ENCODE measurements at regions not wholly inside any gene's neighbourhood (a gene's known extent, or its start where the extent isn't known, plus 50 kb on each side); places are given as distances from the start of the nearest gene placed in this dataset.

- TF ChIP-seq STAT6 (CRISPR knock-in tag; conservative IDR thresholded peaks at IDR 0.05; ENCODE audit: low read depth) (no peak), KAT7 (CRISPR knock-in tag; IDR thresholded peaks at IDR 0.05; ENCODE audit: borderline replicate concordance) (no peak), CBFB (CRISPR knock-in tag; IDR thresholded peaks at IDR 0.05; ENCODE audit: low read depth) (no peak)
These were observed 234.5 kb upstream of the AGTR2 start (continued) for GRCh38 chrX:115936008-115936407.

- CTCF ChIA-PET: interaction anchor here (0.7 to 1.6 kb wide), 2 partner anchors 30 to 44 kb away, joined by 4 read pairs; no protein-coding TSS in a partner anchor
- H3K4me1 Mint-ChIP-seq: peaks cover 28% of the 10 kb centered on the region
- POLR2A ChIA-PET: no interaction called here
These were observed 231.5 kb upstream of the AGTR2 start for GRCh38 chrX:115939070-115939469.

GRCh38 chrX:115939636-115940160 is 230.8 kb upstream of the AGTR2 start:
- no peak for ATAC-seq
- Mint-ChIP-seq H3K27me3 (ENCODE audit: low read depth) (no peaks in the 10 kb centered on the region), H3K27ac (no peak overlapping the region), H3K4me3 (no peak overlapping the region), H3K9me3 (peaks cover 11% of the 10 kb centered on the region), H3K36me3 (peaks cover 48% of the 10 kb centered on the region), H3K4me1 (peaks cover 28% of the 10 kb centered on the region)
- TF ChIP-seq TEAD1 (CRISPR knock-in tag; IDR thresholded peaks at IDR 0.05): no peak
- no peak for TF ChIP-seq JAZF1 (CRISPR knock-in tag; IDR thresholded peaks at IDR 0.05)
- TF ChIP-seq FOXJ3 (CRISPR knock-in tag; IDR thresholded peaks at IDR 0.05; ENCODE audit: borderline replicate concordance): no peak
- TF ChIP-seq ATF3 (CRISPR knock-in tag; conservative IDR thresholded peaks at IDR 0.05): no peak
- no peak for TF ChIP-seq ERG (CRISPR knock-in tag; IDR thresholded peaks at IDR 0.05)
- TF ChIP-seq ZBTB21 (CRISPR knock-in tag; IDR thresholded peaks at IDR 0.05; ENCODE audit: borderline replicate concordance): no peak
- TF ChIP-seq ELF4 (CRISPR knock-in tag; IDR thresholded peaks at IDR 0.05; ENCODE audit: low read depth): no peak
- no peak for TF ChIP-seq RELA (CRISPR knock-in tag; IDR thresholded peaks at IDR 0.05; ENCODE audit: borderline replicate concordance)
- no peak for TF ChIP-seq PRDM15 (CRISPR knock-in tag; IDR thresholded peaks at IDR 0.05)
- TF ChIP-seq ETV6 (CRISPR knock-in tag; IDR thresholded peaks at IDR 0.05): no peak
- no peak for TF ChIP-seq KAT7 (CRISPR knock-in tag; IDR thresholded peaks at IDR 0.05; ENCODE audit: borderline replicate concordance)
- no peak for TF ChIP-seq ZNF396 (CRISPR knock-in tag; IDR thresholded peaks at IDR 0.05; ENCODE audit: borderline replicate concordance)
- TF ChIP-seq ZNF219 (CRISPR knock-in tag; IDR thresholded peaks at IDR 0.05; ENCODE audit: borderline replicate concordance): no peak
- TF ChIP-seq NFYB (CRISPR knock-in tag; conservative IDR thresholded peaks at IDR 0.05; ENCODE audit: low read depth): no peak
- TF ChIP-seq ZNF317 (CRISPR knock-in tag; IDR thresholded peaks at IDR 0.05; ENCODE audit: borderline replicate concordance, low read depth): no peak
- no peak for TF ChIP-seq MXD4 (CRISPR knock-in tag; IDR thresholded peaks at IDR 0.05; ENCODE audit: borderline replicate concordance)
- TF ChIP-seq ZNF416 (CRISPR knock-in tag; IDR thresholded peaks at IDR 0.05): no peak
- TF ChIP-seq FOXP4 (CRISPR knock-in tag; IDR thresholded peaks at IDR 0.05): no peak
- no peak for TF ChIP-seq ZNF671 (CRISPR knock-in tag; IDR thresholded peaks at IDR 0.05)
- TF ChIP-seq EMX1 (CRISPR knock-in tag; IDR thresholded peaks at IDR 0.05): no peak
- CTCF ChIA-PET: interaction anchor here (0.7 to 1.6 kb wide), 3 partner anchors 10 to 43 kb away, joined by 4 read pairs; no protein-coding TSS in a partner anchor
- POLR2A ChIA-PET: no interaction called here
- no peak for DNase-seq (ENCODE audit: low spot score)

More at GRCh38 chrX:115939070-115939469, 231.5 kb upstream of the AGTR2 start:
- H3K4me3 Mint-ChIP-seq: no peak overlapping the region
- ATAC-seq (no peak), DNase-seq (ENCODE audit: low spot score) (no peak)
- no peak for TF ChIP-seq ELF4 (CRISPR knock-in tag; IDR thresholded peaks at IDR 0.05; ENCODE audit: low read depth)
- peaks cover 51% of the 10 kb centered on the region for H3K36me3 Mint-ChIP-seq
- H3K27me3 Mint-ChIP-seq (ENCODE audit: low read depth): no peaks in the 10 kb centered on the region
- H3K27ac Mint-ChIP-seq: no peak overlapping the region
- peaks cover 14% of the 10 kb centered on the region for H3K9me3 Mint-ChIP-seq

Data from WTC11 (cell line).